Stimulated activated CD4-positive, alpha-beta T cell treated with anti-CD3 and anti-CD28 coated beads, Interleukin-1b, Interleukin-23, amount 100 ng/mL, for 4 hours (primary cell): ENCODE measurements at regions not wholly inside any gene's neighbourhood (a gene's known extent, or its start where the extent isn't known, plus 50 kb on each side); places are given as distances from the start of the nearest gene placed in this dataset.
"Not testable (repeated sequence)": the region's sequence is repeated elsewhere in the genome, so short reads cannot be mapped to it uniquely, and the experiment has no call there.

Source experiments
- DNase-seq, 2 donors: peaks; one replicate each; pipeline ENCODE4 v3.0.0-alpha.2; 2020; ENCODE audit warnings: low read depth in 2 of 2

GRCh38 chr16:17556276-17557052 lies 85.7 kb upstream of the XYLT1 start:
- no peak for DNase-seq

DNA sequence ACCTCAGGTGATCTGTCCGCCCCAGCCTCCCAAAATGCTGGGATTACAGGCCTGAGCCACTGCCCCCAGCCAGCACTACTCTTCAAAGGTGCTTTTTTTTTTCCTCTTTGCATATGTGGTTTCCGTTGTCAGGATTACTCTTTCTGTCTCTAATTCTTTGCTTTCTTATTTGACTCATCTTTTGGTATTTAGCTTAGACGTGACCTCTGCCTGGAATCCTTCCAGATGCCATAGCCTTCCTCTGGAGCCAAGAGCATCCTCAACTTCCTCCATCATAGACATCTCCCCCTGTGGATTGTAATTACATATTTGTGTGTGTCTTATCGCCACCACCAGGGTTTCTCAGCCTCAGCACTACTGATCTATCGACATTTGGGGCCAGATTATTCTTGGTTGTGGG lies 84.4 kb upstream of the XYLT1 start:
- DNase-seq, result no peak

GRCh38 chr16:17552351-17552750 lies 81.6 kb upstream of the XYLT1 start:
- DNase-seq, result no peak

GRCh38 chr16:17551682-17552081 lies 80.9 kb upstream of the XYLT1 start:
- DNase-seq, result not testable (repeated sequence)

GRCh38 chr16:17548825-17549224 lies 78.1 kb upstream of the XYLT1 start:
- DNase-seq, result no peak

DNA sequence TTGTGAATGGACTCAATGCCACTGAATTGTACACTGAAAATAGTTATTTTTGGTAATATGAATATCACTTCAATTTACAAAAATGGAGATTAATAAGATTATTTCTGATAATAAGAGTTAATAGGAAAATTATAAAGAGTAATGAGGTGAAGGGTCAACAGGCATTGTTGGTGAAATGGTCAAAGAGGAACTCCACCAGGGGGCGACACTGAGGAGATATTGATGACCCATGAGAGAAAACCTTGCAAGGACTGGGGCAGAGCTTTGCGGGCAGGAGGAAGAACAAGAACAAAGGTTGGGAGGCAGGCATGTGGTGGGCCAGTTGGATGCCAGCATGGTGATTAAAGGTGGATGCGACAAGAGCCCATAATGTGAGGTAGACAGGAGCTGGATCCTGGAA lies 74.0 kb upstream of the XYLT1 start:
- DNase-seq, result peak in 1 of 2 donors; percentile 2

- no peak for DNase-seq
These were observed 73.5 kb upstream of the XYLT1 start for GRCh38 chr16:17544304-17544703.

GRCh38 chr16:17543073-17543472 lies 72.3 kb upstream of the XYLT1 start:
- DNase-seq, result no peak

DNA sequence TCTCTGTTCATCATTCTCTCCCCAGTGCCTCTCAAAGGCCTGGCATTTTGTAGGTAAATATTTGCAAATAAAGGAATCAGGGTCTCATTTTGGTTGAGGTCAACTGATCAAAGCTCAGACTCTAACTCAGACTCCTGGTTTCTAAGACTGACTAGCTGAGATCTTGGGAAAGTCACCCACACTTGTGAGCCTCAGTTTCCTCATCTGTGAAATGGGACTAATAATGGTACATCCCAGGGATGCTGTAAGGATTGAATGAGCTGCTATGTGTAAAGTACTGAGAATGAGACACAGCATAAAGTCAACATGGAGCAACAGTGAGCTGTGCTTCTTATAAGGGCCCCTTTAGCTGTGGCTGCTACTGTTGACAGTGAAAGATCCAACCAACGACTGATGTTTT lies 70.6 kb upstream of the XYLT1 start:
- DNase-seq, result no peak

- DNase-seq, result no peak
These were observed 68.2 kb upstream of the XYLT1 start for GRCh38 chr16:17538927-17539326.

DNA sequence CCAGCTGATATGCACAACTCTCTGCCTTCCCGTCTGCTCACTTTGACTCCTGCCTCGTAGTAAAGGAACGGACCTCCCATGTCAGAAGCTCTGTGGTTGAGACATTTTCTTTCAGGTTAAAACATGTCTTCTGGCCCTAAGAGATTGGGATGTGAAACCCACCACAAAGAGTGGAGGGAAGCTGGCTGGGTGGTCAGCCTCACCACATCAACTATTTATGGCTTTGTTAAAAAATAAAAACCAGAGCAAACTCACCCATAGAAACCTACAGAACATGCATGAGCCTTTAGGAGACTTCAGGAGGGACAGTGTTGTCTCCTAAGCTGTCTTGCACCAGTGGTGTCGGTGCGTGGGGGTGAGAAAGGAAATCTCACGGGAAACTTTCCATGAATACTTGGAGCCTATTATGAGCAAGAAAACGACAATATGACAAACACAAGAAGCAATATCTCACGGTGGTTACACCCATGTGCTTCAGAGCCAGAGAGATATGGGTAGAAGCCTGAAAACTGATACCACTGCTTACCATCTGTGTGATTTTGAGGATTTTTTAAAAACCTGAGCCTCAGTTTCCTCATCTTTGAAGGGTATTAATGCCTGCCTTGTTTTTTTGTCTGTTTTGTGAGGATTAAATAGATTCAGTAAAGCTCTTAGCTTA lies 61.7 kb upstream of the XYLT1 start:
- no peak for DNase-seq

GRCh38 chr16:17529982-17530760 lies 59.4 kb upstream of the XYLT1 start:
- peak in 1 of 2 donors; percentile 3 for DNase-seq

GRCh38 chr16:17526956-17527937 lies 56.5 kb upstream of the XYLT1 start:
- no peak for DNase-seq

GRCh38 chr16:17524656-17525055 lies 53.9 kb upstream of the XYLT1 start:
- DNase-seq, result no peak

DNA sequence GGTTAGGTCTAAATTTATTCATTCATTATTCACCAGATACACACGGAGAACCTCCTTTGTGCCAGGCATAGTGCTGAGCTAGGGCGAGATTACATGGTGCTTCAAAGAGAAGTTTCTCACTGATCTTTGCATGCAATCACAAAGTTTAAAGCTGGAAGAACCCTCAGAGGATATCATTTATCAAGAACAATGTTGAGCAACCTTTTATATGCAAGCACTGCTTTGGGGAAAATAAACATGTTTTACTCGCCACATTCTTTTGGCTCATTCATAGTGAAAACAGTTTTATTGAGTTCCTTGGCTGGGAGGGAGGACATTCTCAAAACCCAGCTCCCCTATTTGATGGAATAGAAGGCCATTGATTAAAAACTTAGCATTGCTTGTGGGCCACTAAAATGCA lies 49.8 kb upstream of the XYLT1 start:
- no peak for DNase-seq
